Activated B cell treated with CpG ODN at 0.5 μM for 24 hours (primary cell): ENCODE measurements at regions not wholly inside any gene's neighbourhood (a gene's known extent, or its start where the extent isn't known, plus 50 kb on each side); places are given as distances from the start of the nearest gene placed in this dataset.

ENCODE experiments used
- ATAC-seq: fragments of 200-7000 bp; cut with Tn5 transposase; one replicate; pipeline ENCODE4 v1.10.0; 2021; ENCODE audit warnings: low read depth, mild to moderate bottlenecking, moderate library complexity
- CTCF ChIA-PET: fragments of 350-600 bp; sonication (Branson Sonifier 250); formaldehyde crosslinking; loops from one replicate; lab custom pipeline; 2021; ENCODE audit warnings: antibody characterized with exemption; lab: Charles Lee
- POLR2A ChIA-PET: fragments of 350-600 bp; sonication (Branson Sonifier 250); formaldehyde crosslinking; loops from one replicate; lab custom pipeline; 2021; ENCODE audit warnings: antibody characterized with exemption; lab: Charles Lee
- DNase-seq: peaks from one replicate; pipeline ENCODE4 v3.0.0; 2022
- H3K27ac Mint-ChIP-seq: one replicate; pipeline ENCODE4 v1.8.0; 2020; ENCODE audit warnings: mixed read lengths
- H3K27me3 Mint-ChIP-seq: one replicate; pipeline ENCODE4 v1.8.0; 2021; ENCODE audit warnings: mixed read lengths
- H3K36me3 Mint-ChIP-seq: one replicate; pipeline ENCODE4 v1.8.0; 2021; ENCODE audit warnings: low read depth, mixed read lengths
- H3K4me1 Mint-ChIP-seq: one replicate; pipeline ENCODE4 v1.8.0; 2021; ENCODE audit warnings: mixed read lengths
- H3K4me3 Mint-ChIP-seq: one replicate; pipeline ENCODE4 v1.8.0; 2020; ENCODE audit warnings: mild to moderate bottlenecking, mixed read lengths
- H3K9me3 Mint-ChIP-seq: one replicate; pipeline ENCODE4 v1.8.0; 2020; ENCODE audit warnings: mixed read lengths
- intact Hi-C: fragments of 100-400 bp; cut with micrococcal nuclease; formaldehyde crosslinking; loops from one replicate; pipeline ENCODE4 v1.15.1; 2024
- TF ChIP-seq, protein P1 (sequence below): fragments of 200-600 bp; IDR thresholded peaks from one replicate; pipeline ENCODE4 v1.8.0; 2022; ENCODE audit warnings: antibody characterized with exemption, mild to moderate bottlenecking

DNA sequence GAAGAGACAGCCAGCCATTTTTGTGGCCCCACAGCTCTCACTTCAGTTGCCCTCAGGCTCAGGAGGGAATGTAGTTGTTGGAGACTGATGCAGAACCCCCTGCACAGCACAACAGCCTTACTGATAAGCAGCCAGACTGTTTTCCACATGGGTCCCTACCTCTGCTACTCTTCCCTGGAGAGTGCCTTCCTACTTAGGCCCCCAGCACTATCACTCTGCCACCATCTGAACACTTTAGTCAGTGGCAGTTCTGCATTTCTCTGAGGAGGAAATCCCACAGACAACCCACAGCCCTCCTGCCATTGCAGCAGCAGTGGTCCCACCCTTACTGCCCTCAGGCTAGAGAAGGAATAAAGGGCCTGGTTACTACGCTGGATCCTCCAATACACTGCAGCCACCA lies 61.8 kb upstream of the PTPRD start:
- CTCF ChIA-PET: no interaction called here
- intact Hi-C loops: no loop called here

DNA sequence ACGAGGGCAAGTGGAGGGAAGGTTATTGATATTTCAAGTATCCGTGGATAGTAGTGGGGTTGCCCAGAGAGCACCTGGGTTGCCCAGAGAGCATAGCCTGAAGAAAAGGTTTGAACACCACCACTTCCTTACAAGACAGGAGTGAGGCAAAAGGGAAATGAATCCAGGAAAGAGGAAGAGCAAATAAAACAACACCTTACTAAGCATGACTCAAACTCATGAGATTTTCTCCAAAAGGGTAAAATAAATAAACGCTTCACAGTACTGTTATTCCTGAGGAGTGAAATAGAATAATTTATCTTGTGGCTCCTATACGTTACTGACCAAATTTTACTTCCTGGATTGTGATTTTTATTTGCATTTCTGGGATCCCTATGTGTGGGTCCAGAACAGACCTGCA lies 65.2 kb upstream of the PTPRD start:
- TF ChIP-seq, protein P1, sequence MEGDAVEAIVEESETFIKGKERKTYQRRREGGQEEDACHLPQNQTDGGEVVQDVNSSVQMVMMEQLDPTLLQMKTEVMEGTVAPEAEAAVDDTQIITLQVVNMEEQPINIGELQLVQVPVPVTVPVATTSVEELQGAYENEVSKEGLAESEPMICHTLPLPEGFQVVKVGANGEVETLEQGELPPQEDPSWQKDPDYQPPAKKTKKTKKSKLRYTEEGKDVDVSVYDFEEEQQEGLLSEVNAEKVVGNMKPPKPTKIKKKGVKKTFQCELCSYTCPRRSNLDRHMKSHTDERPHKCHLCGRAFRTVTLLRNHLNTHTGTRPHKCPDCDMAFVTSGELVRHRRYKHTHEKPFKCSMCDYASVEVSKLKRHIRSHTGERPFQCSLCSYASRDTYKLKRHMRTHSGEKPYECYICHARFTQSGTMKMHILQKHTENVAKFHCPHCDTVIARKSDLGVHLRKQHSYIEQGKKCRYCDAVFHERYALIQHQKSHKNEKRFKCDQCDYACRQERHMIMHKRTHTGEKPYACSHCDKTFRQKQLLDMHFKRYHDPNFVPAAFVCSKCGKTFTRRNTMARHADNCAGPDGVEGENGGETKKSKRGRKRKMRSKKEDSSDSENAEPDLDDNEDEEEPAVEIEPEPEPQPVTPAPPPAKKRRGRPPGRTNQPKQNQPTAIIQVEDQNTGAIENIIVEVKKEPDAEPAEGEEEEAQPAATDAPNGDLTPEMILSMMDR: no peak
- Mint-ChIP-seq H3K4me1 (no peaks in the 10 kb centered on the region), H3K27me3 (no peaks in the 10 kb centered on the region), H3K36me3 (no peaks in the 10 kb centered on the region), H3K27ac (no peak overlapping the region), H3K4me3 (no peak overlapping the region), H3K9me3 (peaks cover 2% of the 10 kb centered on the region)
- ChIA-PET POLR2A (no interaction called here), CTCF (no interaction called here)
- ATAC-seq (no peak), DNase-seq (no peak)
- intact Hi-C loops: no loop called here

More for the DNA sequence above, 61.8 kb upstream of the PTPRD start:
- Mint-ChIP-seq H3K27me3 (no peaks in the 10 kb centered on the region), H3K36me3 (no peaks in the 10 kb centered on the region), H3K27ac (no peak overlapping the region), H3K9me3 (peaks cover 6% of the 10 kb centered on the region), H3K4me3 (no peak overlapping the region), H3K4me1 (no peaks in the 10 kb centered on the region)
- no peak for DNase-seq
- POLR2A ChIA-PET: no interaction called here
- ATAC-seq: no peak
- TF ChIP-seq, protein P1: no peak

DNA sequence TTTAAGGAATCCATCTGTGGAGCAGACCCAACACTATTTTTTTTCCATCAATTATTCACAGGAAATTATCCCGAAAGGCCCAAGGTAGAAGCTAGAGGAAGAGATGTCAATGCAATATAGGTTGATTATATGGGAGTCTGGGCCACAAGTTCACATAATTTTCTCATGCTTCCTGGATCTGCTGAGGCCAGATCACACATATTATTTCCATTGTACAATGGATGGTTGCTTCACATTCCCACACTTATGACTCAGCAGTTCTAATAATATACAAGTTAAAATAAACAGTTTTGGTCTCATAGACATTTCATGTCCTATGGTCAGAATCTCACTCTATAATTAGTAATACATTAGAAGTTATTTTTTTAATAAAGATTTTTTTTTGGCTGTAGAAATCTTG lies 66.0 kb upstream of the PTPRD start:
- Mint-ChIP-seq H3K9me3 (peaks cover 3% of the 10 kb centered on the region), H3K27ac (no peak overlapping the region), H3K4me3 (no peak overlapping the region), H3K27me3 (no peaks in the 10 kb centered on the region), H3K36me3 (no peaks in the 10 kb centered on the region), H3K4me1 (no peaks in the 10 kb centered on the region)
- TF ChIP-seq, protein P1: no peak
- ChIA-PET CTCF (no interaction called here), POLR2A (no interaction called here)
- no peak for ATAC-seq
- no peak for DNase-seq
- intact Hi-C loops: no loop called here

DNA sequence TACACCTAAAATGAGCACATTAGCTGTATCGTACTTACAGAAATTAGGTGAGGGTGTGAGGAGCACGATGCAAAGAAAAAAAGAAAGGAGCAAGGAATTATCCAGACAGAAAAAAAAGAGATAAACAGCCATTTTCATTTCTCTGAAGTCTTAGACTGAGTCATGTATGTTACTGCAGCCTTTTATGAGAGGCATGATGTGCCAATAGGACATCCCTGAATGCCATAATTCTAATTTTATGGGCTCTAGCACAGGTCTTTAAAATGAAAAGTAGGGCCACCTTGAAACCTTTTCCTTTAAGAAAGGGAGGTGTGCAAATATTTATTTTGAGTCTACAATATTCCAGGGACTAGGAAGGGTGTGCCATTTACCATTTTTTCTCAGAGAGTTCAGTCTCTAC lies 74.1 kb upstream of the PTPRD start:
- POLR2A ChIA-PET: no interaction called here
- TF ChIP-seq, protein P1: no peak
- DNase-seq (no peak), ATAC-seq (no peak)
- Mint-ChIP-seq H3K4me1 (no peaks in the 10 kb centered on the region), H3K27me3 (no peaks in the 10 kb centered on the region), H3K27ac (no peak overlapping the region), H3K9me3 (peaks cover 4% of the 10 kb centered on the region), H3K36me3 (no peaks in the 10 kb centered on the region), H3K4me3 (no peak overlapping the region)
- intact Hi-C loops: no loop called here
- CTCF ChIA-PET: no interaction called here

DNA sequence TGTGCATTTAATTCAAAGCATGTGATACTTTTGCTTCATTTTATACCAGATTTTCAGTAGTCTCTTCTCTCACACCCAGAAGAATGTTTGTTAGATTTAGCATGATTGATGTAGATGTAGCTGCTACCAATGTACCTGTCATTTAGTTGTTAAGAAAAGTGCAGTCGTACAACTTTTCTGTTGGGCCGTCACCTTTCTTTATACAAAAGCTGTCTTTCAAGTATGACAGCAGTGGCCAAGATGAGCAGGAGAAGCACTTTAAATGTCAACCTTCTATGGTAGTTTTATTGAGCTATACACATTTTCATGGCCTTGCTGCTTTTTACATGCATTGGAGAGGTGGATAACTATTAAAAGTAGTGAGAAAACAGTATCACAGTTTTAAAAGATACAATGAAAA lies 77.7 kb upstream of the PTPRD start:
- no peak for ATAC-seq
- no peaks in the 10 kb centered on the region for H3K4me1 Mint-ChIP-seq
- intact Hi-C loops: no loop called here
- no peak overlapping the region for H3K27ac Mint-ChIP-seq
- TF ChIP-seq, protein P1: no peak
- H3K27me3 Mint-ChIP-seq: no peaks in the 10 kb centered on the region
- H3K36me3 Mint-ChIP-seq: no peaks in the 10 kb centered on the region
- DNase-seq: no peak
- peaks cover 2% of the 10 kb centered on the region for H3K9me3 Mint-ChIP-seq
- CTCF ChIA-PET: no interaction called here
- POLR2A ChIA-PET: no interaction called here
- no peak overlapping the region for H3K4me3 Mint-ChIP-seq
